ENCODE measurements at regions not wholly inside any gene's neighbourhood (a gene's known extent, or its start where the extent isn't known, plus 50 kb on each side); places are given as distances from the start of the nearest gene placed in this dataset.
"Not testable (repeated sequence)": the region's sequence is repeated elsewhere in the genome, so short reads cannot be mapped to it uniquely, and the experiment has no call there.

- no peak for DNase-seq (ENCODE audit: extremely low read depth, low read depth)
- H3K4me3 ChIP-seq (replicated peaks; ENCODE audit: low read depth, low read length) = no peak overlapping the region
- TF ChIP-seq CTCF (IDR thresholded peaks at IDR 0.05; ENCODE audit: low read depth, low read length, missing control alignments) = no peak
These were observed 171.5 kb upstream of the NREP start for GRCh38 chr5:111928511-111928910.

GRCh38 chr5:111927191-111927590, 170.2 kb upstream of the NREP start:
- TF ChIP-seq CTCF (IDR thresholded peaks at IDR 0.05; ENCODE audit: low read depth, low read length, missing control alignments) = no peak
- H3K4me3 ChIP-seq (replicated peaks; ENCODE audit: low read depth, low read length) = no peak overlapping the region
- DNase-seq (ENCODE audit: extremely low read depth, low read depth) = no peak

- H3K4me3 ChIP-seq (replicated peaks; ENCODE audit: low read depth, low read length) = no peak overlapping the region
- TF ChIP-seq CTCF (IDR thresholded peaks at IDR 0.05; ENCODE audit: low read depth, low read length, missing control alignments) = no peak
- DNase-seq (ENCODE audit: extremely low read depth, low read depth) = no peak
These were observed 169.0 kb upstream of the NREP start for GRCh38 chr5:111926026-111926425.

GRCh38 chr5:111922344-111922743, 165.3 kb upstream of the NREP start:
- DNase-seq (ENCODE audit: extremely low read depth, low read depth) = no peak
- H3K4me3 ChIP-seq (replicated peaks; ENCODE audit: low read depth, low read length) = no peak overlapping the region
- no peak for TF ChIP-seq CTCF (IDR thresholded peaks at IDR 0.05; ENCODE audit: low read depth, low read length, missing control alignments)

- not testable (repeated sequence) for H3K4me3 ChIP-seq (replicated peaks; ENCODE audit: low read depth, low read length); DNase-seq (ENCODE audit: extremely low read depth, low read depth)
These were observed 164.7 kb upstream of the NREP start for GRCh38 chr5:111921691-111922090.

- no peak overlapping the region for H3K4me3 ChIP-seq (replicated peaks; ENCODE audit: low read depth, low read length)
- TF ChIP-seq CTCF (IDR thresholded peaks at IDR 0.05; ENCODE audit: low read depth, low read length, missing control alignments) = no peak
- no peak for DNase-seq (ENCODE audit: extremely low read depth, low read depth)
These were observed 158.1 kb upstream of the NREP start for GRCh38 chr5:111914966-111915636.

- TF ChIP-seq CTCF (IDR thresholded peaks at IDR 0.05; ENCODE audit: low read depth, low read length, missing control alignments) = no peak
- DNase-seq (ENCODE audit: extremely low read depth, low read depth) = no peak
- H3K4me3 ChIP-seq (replicated peaks; ENCODE audit: low read depth, low read length) = no peak overlapping the region
These were observed 145.4 kb upstream of the NREP start for GRCh38 chr5:111902436-111902835.

Data from HFF-Myc (cell line).